ENCODE measurements at regions not wholly inside any gene's neighbourhood (a gene's known extent, or its start where the extent isn't known, plus 50 kb on each side); places are given as distances from the start of the nearest gene placed in this dataset.

GRCh38 chr13:64845110-64845509 lies 2385.0 kb downstream of the PCDH9 start:
- TF ChIP-seq CTCF (IDR thresholded peaks at IDR 0.05), result no peak

- peak; percentile 49; the same call in 1 of the 2 replicates for TF ChIP-seq CTCF (IDR thresholded peaks at IDR 0.05)
Observed at GRCh38 chr13:64819081-64819480, 2411.1 kb downstream of the PCDH9 start.

DNA sequence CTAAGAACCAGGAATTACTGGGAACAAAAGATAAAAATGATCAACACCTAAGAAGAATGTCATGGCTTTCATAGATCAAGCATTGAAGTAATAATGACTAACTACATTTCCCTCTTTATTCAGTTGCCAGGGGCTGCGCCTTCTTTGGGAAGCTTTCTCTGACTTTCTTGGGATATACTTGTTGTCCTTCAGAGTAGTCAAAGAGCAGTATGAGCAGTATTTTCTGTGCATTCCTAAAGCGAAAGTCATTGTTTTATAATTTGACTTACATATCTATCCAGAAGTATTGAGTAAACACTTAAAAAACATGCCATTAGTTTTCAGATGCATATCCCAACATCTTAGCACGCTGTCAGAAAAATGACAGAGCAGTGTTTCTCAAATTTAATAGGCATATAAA lies 2412.4 kb downstream of the PCDH9 start:
- no peak for TF ChIP-seq CTCF (IDR thresholded peaks at IDR 0.05)

DNA sequence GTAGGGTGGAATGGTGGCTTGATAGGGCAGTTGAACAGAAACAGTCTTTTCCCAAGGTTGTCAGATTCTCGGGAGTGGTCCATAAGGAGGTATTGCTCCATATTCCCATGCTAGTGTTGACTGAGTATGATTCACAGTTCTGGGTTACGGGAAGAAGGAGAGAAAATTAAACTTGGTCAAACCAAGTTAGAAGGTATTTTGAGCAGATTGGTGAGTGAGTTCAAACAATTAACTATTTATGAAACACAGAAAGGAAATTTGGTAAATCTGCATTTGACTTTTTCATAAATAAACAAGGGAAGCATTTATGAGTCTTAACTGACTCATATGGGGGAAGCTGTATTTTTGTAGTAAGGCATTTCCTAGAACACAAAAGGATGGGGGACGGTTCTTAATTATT lies 2419.4 kb downstream of the PCDH9 start:
- TF ChIP-seq CTCF (IDR thresholded peaks at IDR 0.05), result no peak

- no peak for TF ChIP-seq CTCF (IDR thresholded peaks at IDR 0.05)
Observed at GRCh38 chr13:64808704-64809103, 2421.4 kb downstream of the PCDH9 start.

GRCh38 chr13:64801768-64802167 lies 2428.4 kb downstream of the PCDH9 start:
- TF ChIP-seq CTCF (IDR thresholded peaks at IDR 0.05), result no peak

DNA sequence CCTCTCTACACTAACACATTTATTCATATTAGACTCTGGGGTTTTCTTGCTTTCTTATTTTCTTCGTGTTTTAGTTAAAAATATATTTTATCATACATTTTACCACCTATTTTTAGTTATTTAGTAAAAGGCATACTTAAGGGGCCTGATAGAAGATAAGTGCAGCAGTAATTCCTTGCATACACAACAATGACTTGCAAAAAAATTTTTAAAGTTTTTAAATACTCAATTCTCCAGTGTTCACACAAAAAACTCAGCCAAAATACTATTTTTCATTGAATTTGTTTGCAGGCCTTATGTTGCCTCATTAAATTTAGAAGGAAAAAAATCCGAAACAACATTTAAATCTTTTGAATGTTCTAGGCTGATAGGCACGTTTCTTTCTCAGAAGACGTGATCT lies 2431.7 kb downstream of the PCDH9 start:
- no peak for TF ChIP-seq CTCF (IDR thresholded peaks at IDR 0.05)

- TF ChIP-seq CTCF (IDR thresholded peaks at IDR 0.05), result no peak
Observed at GRCh38 chr13:64793592-64793991, 2436.5 kb downstream of the PCDH9 start.

Measured in LNCAP (cell line).